ENCODE measurements at regions not wholly inside any gene's neighbourhood (a gene's known extent, or its start where the extent isn't known, plus 50 kb on each side); places are given as distances from the start of the nearest gene placed in this dataset.

DNA sequence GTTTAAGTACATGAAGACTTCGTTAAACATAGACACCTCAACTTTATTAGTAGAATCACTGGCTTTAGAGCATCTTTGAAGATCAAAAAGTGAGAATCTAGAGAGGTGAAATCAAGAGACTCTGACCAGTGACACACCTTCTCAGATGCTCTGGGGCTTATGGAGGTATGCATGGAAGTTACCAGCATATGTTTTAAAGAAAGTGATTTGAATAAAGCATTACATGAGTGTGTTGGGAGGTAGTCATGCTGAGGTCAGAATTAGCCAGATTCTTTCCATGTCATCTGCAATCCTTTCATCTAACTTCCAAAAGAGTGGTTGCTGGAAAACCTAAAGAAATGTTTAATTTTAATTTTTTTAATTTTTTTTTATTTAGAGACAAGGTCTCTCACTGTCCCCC lies 658.0 kb upstream of the GOLIM4 start:
- Mint-ChIP-seq H3K27ac (no peak overlapping the region), H3K4me1 (no peaks in the 10 kb centered on the region), H3K4me3 (no peak overlapping the region), H3K36me3 (ENCODE audit: low read depth) (no peaks in the 10 kb centered on the region), H3K27me3 (ENCODE audit: low read depth) (no peaks in the 10 kb centered on the region), H3K9me3 (no peaks in the 10 kb centered on the region)
- TF ChIP-seq CTCF (IDR thresholded peaks at IDR 0.05; ENCODE audit: unreplicated experiment in 3 of 3): no peak

GRCh38 chr3:168752339-168752738 lies 656.6 kb upstream of the GOLIM4 start:
- Mint-ChIP-seq H3K4me1 (no peaks in the 10 kb centered on the region), H3K36me3 (ENCODE audit: low read depth) (no peaks in the 10 kb centered on the region), H3K27me3 (ENCODE audit: low read depth) (no peaks in the 10 kb centered on the region), H3K4me3 (no peak overlapping the region), H3K9me3 (no peaks in the 10 kb centered on the region), H3K27ac (no peak overlapping the region)
- no peak for TF ChIP-seq CTCF (IDR thresholded peaks at IDR 0.05; ENCODE audit: unreplicated experiment in 3 of 3)

GRCh38 chr3:168747697-168748096 lies 652.0 kb upstream of the GOLIM4 start:
- no peak for TF ChIP-seq CTCF (IDR thresholded peaks at IDR 0.05; ENCODE audit: unreplicated experiment in 3 of 3)
- Mint-ChIP-seq H3K27ac (no peak overlapping the region), H3K4me3 (no peak overlapping the region), H3K4me1 (no peaks in the 10 kb centered on the region), H3K36me3 (ENCODE audit: low read depth) (no peaks in the 10 kb centered on the region), H3K27me3 (ENCODE audit: low read depth) (no peaks in the 10 kb centered on the region), H3K9me3 (no peaks in the 10 kb centered on the region)

GRCh38 chr3:168738527-168739325 lies 643.0 kb upstream of the GOLIM4 start:
- no peak for TF ChIP-seq CTCF (IDR thresholded peaks at IDR 0.05; ENCODE audit: unreplicated experiment in 3 of 3)
- H3K4me3 Mint-ChIP-seq: no peak overlapping the region
- peaks cover 10% of the 10 kb centered on the region for H3K9me3 Mint-ChIP-seq

DNA sequence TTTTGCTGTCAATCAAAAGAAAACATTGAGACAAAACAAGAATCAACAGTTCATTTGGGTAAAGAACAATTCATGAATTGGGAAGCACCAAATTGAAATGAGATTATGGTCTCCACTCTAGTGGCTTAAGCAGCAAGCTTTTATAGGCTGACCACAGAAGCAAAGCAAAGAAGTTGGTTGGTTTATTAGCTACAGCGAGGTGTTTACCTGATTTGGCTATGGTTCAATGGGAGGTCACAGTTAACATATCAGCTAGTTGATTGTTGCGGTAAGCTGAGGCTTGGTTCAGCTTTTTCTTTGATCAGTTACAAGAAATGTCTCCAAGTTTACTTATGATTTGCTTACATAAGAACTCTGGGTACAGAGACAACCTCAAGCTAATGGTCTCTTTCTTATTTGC lies 640.5 kb upstream of the GOLIM4 start:
- Mint-ChIP-seq H3K4me1 (peaks cover 8% of the 10 kb centered on the region), H3K9me3 (peaks cover 17% of the 10 kb centered on the region), H3K4me3 (no peak overlapping the region), H3K27me3 (ENCODE audit: low read depth) (no peaks in the 10 kb centered on the region), H3K36me3 (ENCODE audit: low read depth) (peaks cover 6% of the 10 kb centered on the region), H3K27ac (no peak overlapping the region)
- no peak for TF ChIP-seq CTCF (IDR thresholded peaks at IDR 0.05; ENCODE audit: unreplicated experiment in 3 of 3)

More at GRCh38 chr3:168738527-168739325, 643.0 kb upstream of the GOLIM4 start:
- peaks cover 6% of the 10 kb centered on the region for H3K36me3 Mint-ChIP-seq (ENCODE audit: low read depth)
- no peak overlapping the region for H3K27ac Mint-ChIP-seq
- H3K27me3 Mint-ChIP-seq (ENCODE audit: low read depth): no peaks in the 10 kb centered on the region
- peaks cover 8% of the 10 kb centered on the region for H3K4me1 Mint-ChIP-seq

DNA sequence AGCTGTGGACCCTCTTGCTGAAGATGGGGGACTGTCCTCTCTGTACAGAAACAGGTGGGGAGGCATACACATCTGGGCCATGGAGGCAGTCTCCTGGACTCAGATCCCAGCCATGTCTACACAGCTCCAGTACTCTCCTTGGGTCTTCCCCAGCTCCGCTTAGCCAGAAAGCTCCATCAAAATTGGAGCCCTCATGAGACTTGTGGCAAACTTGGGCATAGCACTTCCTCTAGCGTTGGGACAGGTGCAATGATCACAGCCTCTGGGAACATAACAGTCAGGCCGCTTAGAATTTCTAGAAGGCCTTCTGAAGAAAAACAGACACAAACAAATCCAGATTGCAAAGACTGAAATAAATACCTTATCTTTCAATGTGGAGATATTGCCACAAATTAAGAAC lies 634.3 kb upstream of the GOLIM4 start:
- peaks cover 6% of the 10 kb centered on the region for H3K36me3 Mint-ChIP-seq (ENCODE audit: low read depth)
- no peak for TF ChIP-seq CTCF (IDR thresholded peaks at IDR 0.05; ENCODE audit: unreplicated experiment in 3 of 3)
- peaks cover 13% of the 10 kb centered on the region for H3K4me1 Mint-ChIP-seq
- no peak overlapping the region for H3K4me3 Mint-ChIP-seq
- peaks cover 17% of the 10 kb centered on the region for H3K9me3 Mint-ChIP-seq
- H3K27me3 Mint-ChIP-seq (ENCODE audit: low read depth): no peaks in the 10 kb centered on the region
- no peak overlapping the region for H3K27ac Mint-ChIP-seq

All from nephron (organoid).